ENCODE measurements at regions not wholly inside any gene's neighbourhood (a gene's known extent, or its start where the extent isn't known, plus 50 kb on each side); places are given as distances from the start of the nearest gene placed in this dataset.
"Not testable (repeated sequence)": the region's sequence is repeated elsewhere in the genome, so short reads cannot be mapped to it uniquely, and the experiment has no call there.

- ATAC-seq (no peak), DNase-seq (no peak)
- no peak overlapping the region for H3K4me3 ChIP-seq
- H3K27me3 ChIP-seq = no peaks in the 10 kb centered on the region
- intact Hi-C loops (cut with DNase I) = no loop called here
- H3K9me3 ChIP-seq = no peaks in the 10 kb centered on the region
- H3K27ac ChIP-seq = no peak overlapping the region
- H3K36me3 ChIP-seq = no peaks in the 10 kb centered on the region
- TF ChIP-seq CTCF (IDR thresholded peaks at IDR 0.05) = no peak
- peaks cover 0 to 10% of the 10 kb centered on the region in 2 donors for H3K4me1 ChIP-seq
Measured at GRCh38 chr2:138272524-138273195, 228.9 kb upstream of the SPOPL start.

- intact Hi-C loops (cut with DNase I); H3K27ac ChIP-seq; H3K4me3 ChIP-seq; H3K36me3 ChIP-seq; H3K27me3 ChIP-seq; H3K4me1 ChIP-seq; DNase-seq; H3K9me3 ChIP-seq; ATAC-seq: not testable (repeated sequence)
Measured at GRCh38 chr2:138273280-138273679, 228.3 kb upstream of the SPOPL start.

- Histone ChIP-seq H3K4me1 (peaks cover 0 to 10% of the 10 kb centered on the region in 2 donors), H3K4me3 (no peak overlapping the region), H3K36me3 (no peaks in the 10 kb centered on the region), H3K27ac (no peak overlapping the region), H3K27me3 (no peaks in the 10 kb centered on the region), H3K9me3 (no peaks in the 10 kb centered on the region)
- intact Hi-C loops (cut with DNase I) = no loop called here
- ATAC-seq (peak; percentile 53), DNase-seq (no peak)
- no peak for TF ChIP-seq CTCF (IDR thresholded peaks at IDR 0.05)
Measured at GRCh38 chr2:138274421-138275291, 226.9 kb upstream of the SPOPL start.

- Histone ChIP-seq H3K9me3 (no peaks in the 10 kb centered on the region), H3K27me3 (no peaks in the 10 kb centered on the region), H3K36me3 (no peaks in the 10 kb centered on the region), H3K27ac (no peak overlapping the region), H3K4me1 (peaks cover 0 to 10% of the 10 kb centered on the region in 2 donors), H3K4me3 (no peak overlapping the region)
- intact Hi-C loops (cut with DNase I) = no loop called here
- TF ChIP-seq CTCF (IDR thresholded peaks at IDR 0.05) = no peak
- ATAC-seq (peak; percentile 19), DNase-seq (no peak)
Measured at GRCh38 chr2:138275292-138275690, 226.3 kb upstream of the SPOPL start.

- peak in 1 of 4 donors; percentile 23 for DNase-seq
- Histone ChIP-seq H3K27me3 (no peaks in the 10 kb centered on the region), H3K36me3 (no peaks in the 10 kb centered on the region), H3K9me3 (no peaks in the 10 kb centered on the region), H3K4me1 (peaks cover 0 to 10% of the 10 kb centered on the region in 2 donors), H3K27ac (no peak overlapping the region), H3K4me3 (no peak overlapping the region)
- TF ChIP-seq CTCF (IDR thresholded peaks at IDR 0.05) = no peak
- intact Hi-C loops (cut with DNase I) = no loop called here
- peak; percentile 91 for ATAC-seq
Measured at GRCh38 chr2:138275881-138276280, 225.7 kb upstream of the SPOPL start.

All from left lung (tissue), 4 donors.